GM21381 (cell line): ENCODE measurements at regions not wholly inside any gene's neighbourhood (a gene's known extent, or its start where the extent isn't known, plus 50 kb on each side); places are given as distances from the start of the nearest gene placed in this dataset.

Source experiments
- ATAC-seq: cut with Tn5 transposase; IDR thresholded peaks from one replicate; pipeline ENCODE4 v1.9.1; 2021; ENCODE audit warnings: mild to moderate bottlenecking, moderate library complexity; ENCODE audit not compliant: unreplicated experiment

- ATAC-seq, result no peak
These were observed 166.4 kb upstream of the ADGRL2 start for GRCh38 chr1:81634294-81634693.

GRCh38 chr1:81619156-81619555, 181.6 kb upstream of the ADGRL2 start:
- no peak for ATAC-seq

- ATAC-seq, result no peak
These were observed 182.4 kb upstream of the ADGRL2 start for GRCh38 chr1:81618376-81618775.

GRCh38 chr1:81617308-81617967, 183.3 kb upstream of the ADGRL2 start:
- no peak for ATAC-seq

DNA sequence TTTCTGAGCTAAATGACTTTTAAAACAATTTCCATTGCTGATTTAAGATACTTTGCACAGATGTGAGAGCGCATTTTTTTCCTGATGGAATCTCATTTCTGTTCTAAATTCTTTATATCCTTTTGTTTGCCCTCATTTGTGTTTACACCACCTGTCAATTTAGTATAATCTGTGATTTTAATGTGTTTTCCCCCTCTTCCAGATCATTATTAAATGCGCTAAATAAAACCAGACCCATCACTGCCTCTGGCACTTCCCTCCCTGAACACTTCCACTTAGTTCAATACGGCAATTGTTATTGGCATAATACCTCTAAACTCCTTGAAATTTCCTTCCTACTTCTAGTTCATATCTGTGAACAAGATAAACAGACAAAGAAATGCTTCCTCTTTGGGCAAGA, 186.9 kb upstream of the ADGRL2 start:
- ATAC-seq, result no peak

- ATAC-seq, result no peak
These were observed 192.8 kb upstream of the ADGRL2 start for GRCh38 chr1:81607924-81608323.

DNA sequence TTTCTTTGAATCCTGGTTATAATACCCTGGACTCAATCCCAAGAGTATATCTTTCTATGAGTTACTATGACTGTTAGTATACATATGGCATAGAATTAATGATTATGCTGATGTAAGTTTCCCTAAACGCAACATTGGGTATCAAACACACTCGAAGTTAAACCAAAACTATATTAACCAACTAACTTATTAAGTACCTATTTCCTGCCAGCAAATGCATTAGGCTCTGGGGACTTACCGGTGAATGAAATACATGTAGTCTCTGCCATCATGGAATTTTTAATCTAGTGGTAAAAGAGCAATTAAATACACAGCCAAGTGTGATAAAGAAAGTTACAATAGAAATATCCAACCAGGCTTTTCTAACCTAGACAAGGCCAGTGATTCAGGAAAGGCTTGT, 193.6 kb upstream of the ADGRL2 start:
- ATAC-seq, result no peak

- no peak for ATAC-seq
These were observed 194.1 kb upstream of the ADGRL2 start for GRCh38 chr1:81606656-81607055.

GRCh38 chr1:81605023-81605422, 195.7 kb upstream of the ADGRL2 start:
- no peak for ATAC-seq

DNA sequence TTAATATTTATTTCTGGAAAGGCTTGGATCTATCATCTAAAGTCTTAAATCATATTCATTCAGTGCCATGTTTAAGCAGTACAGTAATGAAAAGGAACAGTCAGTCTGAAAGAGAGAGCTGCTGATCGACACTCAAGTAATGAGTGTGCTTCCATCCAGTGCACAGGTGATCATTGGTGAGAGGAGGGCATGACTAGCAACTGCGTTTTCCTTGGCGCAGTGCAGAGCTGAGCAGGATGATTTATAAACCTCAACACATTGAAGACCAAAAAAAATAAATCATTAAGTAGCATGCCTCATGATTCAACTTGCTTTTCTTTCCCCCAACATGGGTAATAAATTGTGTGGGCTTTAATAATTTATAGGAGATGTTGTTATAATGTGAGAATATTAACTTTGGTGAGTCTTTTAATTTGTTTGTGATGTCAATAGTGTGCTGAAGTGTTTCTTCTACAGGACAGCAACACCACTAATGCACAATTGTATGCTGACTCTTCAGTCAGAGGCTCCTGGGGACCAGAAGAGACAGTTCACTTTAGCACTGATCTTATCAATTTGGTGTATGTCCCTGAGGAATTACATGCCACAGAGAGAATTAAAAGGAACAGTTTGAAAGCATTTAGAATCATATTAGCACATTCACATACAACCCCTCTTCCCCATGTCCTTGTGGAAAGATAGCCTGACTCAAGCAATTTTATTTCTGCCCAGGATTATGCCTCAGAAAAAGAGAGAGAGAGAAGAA, 199.7 kb upstream of the ADGRL2 start:
- no peak for ATAC-seq

- ATAC-seq, result no peak
These were observed 200.4 kb upstream of the ADGRL2 start for GRCh38 chr1:81600363-81600762.

GRCh38 chr1:81598623-81599022, 202.1 kb upstream of the ADGRL2 start:
- ATAC-seq, result no peak

DNA sequence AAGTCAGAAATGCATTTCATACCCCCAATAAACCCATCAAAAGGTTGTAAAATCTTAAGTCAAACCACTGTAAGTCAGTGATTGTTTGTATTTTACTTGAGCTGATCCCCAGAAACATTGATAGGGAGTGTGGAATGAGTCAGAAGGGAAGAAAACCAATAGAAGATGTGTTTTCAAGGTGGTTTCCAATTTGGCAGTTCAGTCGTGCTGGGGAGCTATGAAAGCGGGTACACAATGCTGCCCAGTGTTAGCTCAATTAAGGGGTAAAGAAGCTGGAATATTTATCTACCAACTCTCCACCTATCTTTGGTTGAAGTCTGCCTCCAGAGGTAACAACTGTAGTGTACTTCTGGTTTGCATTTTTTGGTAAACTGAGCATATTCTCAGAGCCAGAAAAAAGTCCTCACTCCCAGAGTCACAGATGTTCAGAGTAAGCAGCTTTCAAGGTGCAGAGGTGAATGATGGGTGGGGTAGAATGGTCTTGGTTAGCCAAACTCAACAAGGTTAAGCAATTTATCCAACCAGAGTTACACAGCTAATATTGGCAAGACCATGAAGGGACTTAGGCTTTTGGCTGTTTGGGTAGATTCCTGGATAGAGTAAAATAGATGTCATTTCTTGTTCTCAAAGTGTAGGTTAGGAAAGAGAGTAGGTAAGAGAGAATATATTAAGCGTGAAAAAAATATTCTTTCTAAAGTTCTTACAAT, 202.9 kb upstream of the ADGRL2 start:
- ATAC-seq, result no peak

- no peak for ATAC-seq
These were observed 204.4 kb upstream of the ADGRL2 start for GRCh38 chr1:81596341-81596740.

GRCh38 chr1:81594206-81594605, 206.5 kb upstream of the ADGRL2 start:
- ATAC-seq, result no peak

- no peak for ATAC-seq
These were observed 208.5 kb upstream of the ADGRL2 start for GRCh38 chr1:81592233-81592632.

- no peak for ATAC-seq
These were observed 210.6 kb upstream of the ADGRL2 start for GRCh38 chr1:81590171-81590570.

- no peak for ATAC-seq
These were observed 212.6 kb upstream of the ADGRL2 start for GRCh38 chr1:81588149-81588548.

DNA sequence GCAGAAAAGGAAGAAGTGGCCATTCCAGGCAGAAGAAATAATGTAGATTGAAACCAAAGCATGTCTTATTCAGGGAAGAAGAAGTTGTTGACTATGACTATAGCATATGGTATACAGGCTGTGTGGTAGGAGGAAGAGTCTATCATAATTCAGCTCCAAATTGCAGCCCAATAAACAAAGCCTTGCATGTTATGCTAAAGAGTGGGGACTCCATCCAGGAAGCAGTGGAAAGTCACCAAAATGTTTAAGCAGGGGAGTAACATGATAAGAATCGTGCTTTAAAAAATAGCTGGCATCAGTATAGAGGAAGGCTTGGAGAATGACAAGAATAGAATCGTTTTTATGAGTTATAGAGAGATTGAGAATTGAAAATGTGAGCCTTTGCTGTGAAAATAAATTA, 213.3 kb upstream of the ADGRL2 start:
- no peak for ATAC-seq

DNA sequence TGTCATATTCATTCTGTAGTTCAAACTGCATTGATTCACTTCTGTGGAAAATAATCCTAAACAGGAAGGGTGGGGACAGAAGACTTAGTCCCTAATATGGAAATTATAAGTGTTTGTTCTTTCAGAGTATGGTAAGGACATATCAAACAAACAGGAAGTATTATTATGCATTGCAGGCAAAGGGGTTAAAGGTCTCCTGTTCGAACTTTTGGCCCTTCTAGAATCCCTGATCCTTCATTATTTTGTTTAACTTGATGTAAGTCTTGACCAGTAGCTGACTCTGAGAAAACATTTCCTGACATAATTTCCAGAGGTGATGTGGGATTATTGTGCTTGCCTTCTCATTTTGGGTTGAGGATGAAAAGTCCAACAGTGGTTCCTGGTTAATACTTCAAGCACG, 215.4 kb upstream of the ADGRL2 start:
- ATAC-seq, result no peak

- ATAC-seq, result no peak
These were observed 216.3 kb upstream of the ADGRL2 start for GRCh38 chr1:81584398-81584797.

GRCh38 chr1:81583878-81584277, 216.9 kb upstream of the ADGRL2 start:
- ATAC-seq, result no peak
